Ishikawa (cell line): ENCODE measurements at regions not wholly inside any gene's neighbourhood (a gene's known extent, or its start where the extent isn't known, plus 50 kb on each side); places are given as distances from the start of the nearest gene placed in this dataset.

ENCODE experiments used
- CEBPB ChIP-seq: IDR thresholded peaks from 2 replicates; pipeline ENCODE4 v1.6.1; 2012
- CREB1 ChIP-seq: IDR thresholded peaks from 2 replicates; pipeline ENCODE4 v1.6.1; 2012; ENCODE audit warnings: low read depth
- EGR1 ChIP-seq: IDR thresholded peaks from 2 replicates; pipeline ENCODE4 v1.6.1; 2012
- EP300 ChIP-seq: IDR thresholded peaks from 2 replicates; pipeline ENCODE4 v1.6.1; 2012; ENCODE audit warnings: borderline replicate concordance
- FOXM1 ChIP-seq: IDR thresholded peaks from 2 replicates; pipeline ENCODE4 v1.6.1; 2012; ENCODE audit warnings: low read depth, borderline replicate concordance
- NFIC ChIP-seq: IDR thresholded peaks from 2 replicates; pipeline ENCODE4 v1.6.1; 2012
- RAD21 ChIP-seq: IDR thresholded peaks from 2 replicates; pipeline ENCODE4 v1.6.1; 2012; ENCODE audit warnings: low read depth
- TAF1 ChIP-seq: IDR thresholded peaks from 2 replicates; pipeline ENCODE4 v1.6.1; 2012; ENCODE audit warnings: low read depth, mild to moderate bottlenecking
- TCF12 ChIP-seq: IDR thresholded peaks from 2 replicates; pipeline ENCODE4 v1.6.1; 2012; ENCODE audit warnings: low read depth
- TEAD4 ChIP-seq: IDR thresholded peaks from 2 replicates; pipeline ENCODE4 v1.6.1; 2012
- YY1 ChIP-seq: IDR thresholded peaks from 2 replicates; pipeline ENCODE4 v1.6.1; 2012; ENCODE audit warnings: low read depth
- ZBTB7A ChIP-seq: IDR thresholded peaks from 2 replicates; pipeline ENCODE4 v1.6.1; 2012; ENCODE audit warnings: low read depth
- TF ChIP-seq, protein P1 (sequence below): IDR thresholded peaks from 2 replicates; pipeline ENCODE4 v1.6.1; 2012
- TF ChIP-seq, protein P2 (sequence below): IDR thresholded peaks from 2 replicates; pipeline ENCODE4 v1.6.1; 2012; ENCODE audit warnings: low read depth, mild to moderate bottlenecking
- TF ChIP-seq, protein P3 (sequence below): IDR thresholded peaks from 2 replicates; pipeline ENCODE4 v1.6.1; 2012

DNA sequence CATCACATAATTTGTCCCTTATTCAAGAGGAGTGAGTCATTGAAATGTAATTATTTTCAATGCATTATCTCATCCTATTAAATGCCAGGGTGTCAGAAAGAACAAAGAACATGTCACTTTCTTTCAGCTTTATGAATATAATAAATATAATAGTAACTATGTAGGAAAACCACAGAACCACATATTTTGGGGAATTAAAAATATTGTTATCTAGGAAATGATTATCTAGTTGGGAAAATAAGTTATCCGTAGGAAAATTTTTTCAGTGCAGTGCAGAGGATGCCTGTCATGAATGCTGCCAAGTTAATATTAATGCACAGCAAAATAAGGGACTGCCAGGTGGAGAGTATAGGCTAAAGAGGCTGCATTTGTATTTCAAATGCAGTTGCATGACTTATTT is 844.8 kb downstream of the MAT2B start:
- TF ChIP-seq EP300: no peak
- TF ChIP-seq NFIC: no peak
- TF ChIP-seq, protein P1, sequence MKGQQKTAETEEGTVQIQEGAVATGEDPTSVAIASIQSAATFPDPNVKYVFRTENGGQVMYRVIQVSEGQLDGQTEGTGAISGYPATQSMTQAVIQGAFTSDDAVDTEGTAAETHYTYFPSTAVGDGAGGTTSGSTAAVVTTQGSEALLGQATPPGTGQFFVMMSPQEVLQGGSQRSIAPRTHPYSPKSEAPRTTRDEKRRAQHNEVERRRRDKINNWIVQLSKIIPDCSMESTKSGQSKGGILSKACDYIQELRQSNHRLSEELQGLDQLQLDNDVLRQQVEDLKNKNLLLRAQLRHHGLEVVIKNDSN: no peak
- TF ChIP-seq TAF1: no peak
- TF ChIP-seq, protein P2, sequence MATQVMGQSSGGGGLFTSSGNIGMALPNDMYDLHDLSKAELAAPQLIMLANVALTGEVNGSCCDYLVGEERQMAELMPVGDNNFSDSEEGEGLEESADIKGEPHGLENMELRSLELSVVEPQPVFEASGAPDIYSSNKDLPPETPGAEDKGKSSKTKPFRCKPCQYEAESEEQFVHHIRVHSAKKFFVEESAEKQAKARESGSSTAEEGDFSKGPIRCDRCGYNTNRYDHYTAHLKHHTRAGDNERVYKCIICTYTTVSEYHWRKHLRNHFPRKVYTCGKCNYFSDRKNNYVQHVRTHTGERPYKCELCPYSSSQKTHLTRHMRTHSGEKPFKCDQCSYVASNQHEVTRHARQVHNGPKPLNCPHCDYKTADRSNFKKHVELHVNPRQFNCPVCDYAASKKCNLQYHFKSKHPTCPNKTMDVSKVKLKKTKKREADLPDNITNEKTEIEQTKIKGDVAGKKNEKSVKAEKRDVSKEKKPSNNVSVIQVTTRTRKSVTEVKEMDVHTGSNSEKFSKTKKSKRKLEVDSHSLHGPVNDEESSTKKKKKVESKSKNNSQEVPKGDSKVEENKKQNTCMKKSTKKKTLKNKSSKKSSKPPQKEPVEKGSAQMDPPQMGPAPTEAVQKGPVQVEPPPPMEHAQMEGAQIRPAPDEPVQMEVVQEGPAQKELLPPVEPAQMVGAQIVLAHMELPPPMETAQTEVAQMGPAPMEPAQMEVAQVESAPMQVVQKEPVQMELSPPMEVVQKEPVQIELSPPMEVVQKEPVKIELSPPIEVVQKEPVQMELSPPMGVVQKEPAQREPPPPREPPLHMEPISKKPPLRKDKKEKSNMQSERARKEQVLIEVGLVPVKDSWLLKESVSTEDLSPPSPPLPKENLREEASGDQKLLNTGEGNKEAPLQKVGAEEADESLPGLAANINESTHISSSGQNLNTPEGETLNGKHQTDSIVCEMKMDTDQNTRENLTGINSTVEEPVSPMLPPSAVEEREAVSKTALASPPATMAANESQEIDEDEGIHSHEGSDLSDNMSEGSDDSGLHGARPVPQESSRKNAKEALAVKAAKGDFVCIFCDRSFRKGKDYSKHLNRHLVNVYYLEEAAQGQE: no peak
- no peak for TF ChIP-seq TEAD4
- no peak for TF ChIP-seq CEBPB
- no peak for TF ChIP-seq ZBTB7A
- no peak for TF ChIP-seq YY1
- TF ChIP-seq TCF12: no peak
- TF ChIP-seq CREB1: no peak
- no peak for TF ChIP-seq RAD21
- no peak for TF ChIP-seq FOXM1
- TF ChIP-seq, protein P3, sequence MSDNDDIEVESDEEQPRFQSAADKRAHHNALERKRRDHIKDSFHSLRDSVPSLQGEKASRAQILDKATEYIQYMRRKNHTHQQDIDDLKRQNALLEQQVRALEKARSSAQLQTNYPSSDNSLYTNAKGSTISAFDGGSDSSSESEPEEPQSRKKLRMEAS: no peak
- TF ChIP-seq EGR1: no peak

DNA sequence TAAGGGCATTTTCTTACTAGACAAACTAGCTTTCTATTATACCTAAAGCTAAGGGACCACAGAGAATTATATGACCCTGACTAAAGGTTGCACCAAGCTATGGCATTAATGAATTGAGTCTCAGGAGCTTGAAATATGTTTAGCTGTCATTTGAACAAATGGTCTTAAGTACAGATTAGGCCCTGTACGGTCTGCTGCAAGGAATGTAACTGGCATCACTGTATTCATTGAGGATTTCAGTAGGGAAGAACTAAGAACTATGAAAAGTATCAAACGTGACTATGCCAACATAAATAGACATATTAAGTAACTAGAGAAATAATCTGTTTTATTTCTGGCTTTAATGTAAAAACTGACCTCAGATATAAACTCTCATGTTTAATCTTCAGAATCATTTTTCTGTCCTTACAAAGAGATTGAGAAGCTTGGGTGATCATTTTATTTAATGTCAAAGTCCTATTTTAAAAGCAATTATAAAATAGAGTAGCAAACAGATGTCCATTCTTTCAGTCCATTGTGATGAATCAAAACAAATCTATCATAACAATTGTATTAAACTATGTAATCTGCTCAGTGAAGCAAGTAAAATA is 845.9 kb downstream of the MAT2B start:
- TF ChIP-seq EP300 (no peak), ZBTB7A (no peak), NFIC (no peak)
- TF ChIP-seq, protein P2: no peak

DNA sequence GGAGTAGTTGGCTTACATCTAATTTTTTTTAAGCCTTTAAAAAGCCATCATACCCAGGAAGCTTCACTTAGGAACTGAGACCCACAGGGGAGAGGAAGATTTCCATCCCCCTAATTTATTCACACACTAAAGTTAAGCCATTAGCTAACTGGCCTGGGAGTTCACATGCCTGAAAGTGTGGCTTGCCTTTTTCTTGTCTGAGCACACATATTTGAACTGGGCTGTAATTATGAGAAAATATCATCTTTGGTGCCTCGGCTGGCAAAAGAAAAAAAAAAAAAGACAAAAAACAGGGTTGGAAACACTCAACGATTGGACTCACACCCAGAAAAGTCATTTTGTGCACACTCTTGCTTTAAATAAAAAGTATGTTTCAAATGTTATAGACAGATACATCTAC is 847.3 kb downstream of the MAT2B start:
- TF ChIP-seq TEAD4 (no peak), EGR1 (no peak), YY1 (no peak), CREB1 (no peak), NFIC (no peak), ZBTB7A (no peak), TCF12 (no peak), FOXM1 (no peak), TAF1 (no peak), EP300 (no peak), RAD21 (no peak), CEBPB (no peak)
- TF ChIP-seq, protein P1: no peak
- TF ChIP-seq, protein P2: no peak
- TF ChIP-seq, protein P3: no peak

DNA sequence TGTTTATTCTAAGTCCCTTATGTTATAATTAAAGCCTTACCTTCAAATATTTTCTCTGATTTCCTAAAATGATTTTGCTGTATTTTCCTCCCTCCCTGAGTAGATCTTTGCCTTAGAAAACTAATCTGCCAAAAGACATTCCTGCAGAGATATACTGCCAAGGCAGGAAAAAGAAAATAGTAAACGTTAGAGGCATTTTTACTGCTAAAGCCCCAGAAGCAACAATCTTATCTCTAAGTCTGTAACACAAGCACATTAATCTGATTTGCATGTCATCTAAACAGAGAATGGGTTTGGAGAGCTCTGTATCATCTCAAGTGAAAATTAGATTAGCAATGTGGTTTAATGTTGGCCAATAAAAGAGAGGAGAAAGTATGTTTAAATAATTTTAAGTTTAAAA is 847.7 kb downstream of the MAT2B start:
- TF ChIP-seq ZBTB7A (no peak), YY1 (no peak), NFIC (no peak), CEBPB (no peak), RAD21 (no peak), TAF1 (no peak), TCF12 (no peak), EP300 (no peak), EGR1 (no peak)
